ENCODE measurements at regions not wholly inside any gene's neighbourhood (a gene's known extent, or its start where the extent isn't known, plus 50 kb on each side); places are given as distances from the start of the nearest gene placed in this dataset.

DNA sequence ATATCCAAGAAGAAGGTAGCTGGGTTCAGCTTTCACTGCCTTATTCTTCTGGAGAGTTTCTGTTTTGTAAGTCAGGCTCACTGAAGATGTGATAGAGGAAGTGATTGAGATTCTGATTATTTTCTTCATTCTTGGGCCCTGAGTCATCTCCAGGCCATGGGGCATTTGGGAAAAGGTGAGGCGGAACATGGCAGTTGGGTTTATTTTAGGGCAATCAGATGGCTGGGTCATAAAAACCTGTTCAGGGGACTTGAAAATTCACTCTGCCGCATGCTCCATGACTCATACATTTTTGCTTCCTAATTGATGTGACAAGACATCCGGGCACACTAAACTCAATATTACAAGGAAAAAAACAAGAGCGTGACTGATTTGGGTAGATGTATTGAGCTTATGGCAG lies 265.7 kb upstream of the KLF4 start:
- peak; percentile 90 for DNase-seq (ENCODE audit: low spot score)

DNA sequence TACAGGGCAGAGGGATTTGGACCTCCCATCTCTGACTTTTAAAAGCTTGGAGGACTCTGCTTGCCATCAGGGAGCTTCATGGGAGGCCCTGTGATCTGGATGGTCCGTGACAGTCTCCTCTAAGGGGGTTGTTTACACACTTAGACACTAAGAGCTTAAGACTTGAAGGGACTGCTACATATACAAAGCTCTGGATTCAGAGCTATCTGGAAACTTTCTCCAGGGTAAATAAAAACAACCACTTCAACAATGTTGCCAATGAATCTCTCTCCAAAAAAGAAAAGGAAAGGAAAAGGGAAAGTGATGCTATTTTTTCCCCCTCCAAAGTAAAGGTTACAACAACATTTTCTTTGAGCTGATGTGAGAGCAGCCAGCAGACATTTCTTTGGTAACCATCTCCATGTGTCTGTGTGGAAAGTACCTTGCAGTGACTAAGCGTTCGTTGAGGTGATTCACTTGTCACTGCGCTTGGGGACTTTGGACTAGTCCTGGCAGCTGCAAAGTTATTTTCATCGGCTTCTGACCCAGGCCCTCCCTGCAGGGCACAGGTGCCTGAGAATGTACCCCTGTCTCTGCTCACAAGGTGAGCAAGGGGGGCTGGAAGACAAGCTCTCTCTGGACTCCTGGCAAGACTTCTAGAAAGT lies 262.1 kb upstream of the KLF4 start:
- peak; percentile 66 for DNase-seq (ENCODE audit: low spot score)

DNA sequence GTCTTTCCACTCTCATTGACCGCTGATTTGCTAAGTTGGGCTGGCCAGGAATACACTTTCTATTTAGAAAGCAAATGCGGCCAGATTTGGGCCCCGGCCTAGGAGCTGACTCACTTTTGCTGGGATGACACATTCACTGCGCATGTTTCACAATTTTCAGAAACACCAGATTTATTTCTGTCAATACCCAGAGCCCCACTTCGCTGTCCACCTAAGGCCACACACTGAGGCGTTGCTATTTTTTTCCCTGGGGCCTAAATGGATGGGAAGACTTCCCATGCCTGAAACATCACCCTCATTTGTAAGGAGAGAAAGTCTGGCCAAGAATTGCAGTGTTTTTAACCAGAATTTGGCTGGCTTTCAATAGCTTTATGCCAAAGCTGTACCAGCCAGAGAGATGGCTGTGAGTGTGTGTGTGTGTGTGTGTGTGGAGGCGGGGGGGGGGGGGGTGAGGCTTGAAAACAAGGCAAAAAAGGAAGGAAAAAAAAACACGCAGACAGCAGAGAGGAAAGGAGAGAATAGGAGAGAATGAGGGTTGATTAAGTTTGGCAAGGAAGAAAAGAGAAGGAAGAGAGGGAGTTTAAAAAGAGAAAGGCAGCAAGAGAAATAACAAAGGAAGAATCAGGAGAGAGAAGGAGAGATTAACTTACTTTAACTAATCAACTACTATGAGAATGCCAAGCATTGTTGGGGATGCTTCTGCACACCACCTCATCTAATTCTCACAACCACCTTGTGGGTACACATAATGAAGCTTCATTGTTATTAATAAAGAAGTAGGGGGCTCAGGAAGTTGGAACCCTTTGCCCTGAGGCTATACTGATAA lies 261.4 kb upstream of the KLF4 start:
- DNase-seq (ENCODE audit: low spot score) = peak; percentile 96

DNA sequence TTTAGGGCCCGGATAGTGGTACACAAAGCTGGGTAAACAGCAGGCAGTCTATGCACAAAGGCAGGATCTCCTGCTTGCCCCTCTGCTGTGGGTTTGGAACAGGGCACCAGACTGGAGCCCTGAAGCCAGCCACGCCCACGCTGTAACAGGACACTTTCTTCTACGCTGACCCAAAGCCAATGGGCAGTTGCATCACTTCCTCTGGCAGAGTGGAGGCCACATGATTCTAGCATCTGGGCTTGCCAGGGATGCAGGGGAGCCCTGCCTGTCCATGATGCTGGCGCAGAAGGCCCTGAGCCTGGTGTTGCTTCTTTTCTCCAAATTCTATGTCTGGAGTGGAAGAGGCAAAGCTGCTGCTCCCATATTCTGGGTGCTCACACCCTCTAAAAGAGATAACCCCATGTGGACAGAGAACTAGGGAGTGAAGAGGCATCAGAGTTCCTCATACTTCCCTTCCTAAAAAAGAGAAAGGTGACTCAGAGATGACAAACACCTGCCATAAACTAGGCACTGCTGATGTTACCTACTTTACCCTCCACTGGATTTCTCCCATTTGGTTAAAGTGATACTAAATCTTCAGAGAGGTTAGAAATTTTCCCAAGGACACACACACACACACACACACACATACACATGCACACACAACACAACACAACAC lies 260.3 kb upstream of the KLF4 start:
- peak; percentile 98 for DNase-seq (ENCODE audit: low spot score)

DNA sequence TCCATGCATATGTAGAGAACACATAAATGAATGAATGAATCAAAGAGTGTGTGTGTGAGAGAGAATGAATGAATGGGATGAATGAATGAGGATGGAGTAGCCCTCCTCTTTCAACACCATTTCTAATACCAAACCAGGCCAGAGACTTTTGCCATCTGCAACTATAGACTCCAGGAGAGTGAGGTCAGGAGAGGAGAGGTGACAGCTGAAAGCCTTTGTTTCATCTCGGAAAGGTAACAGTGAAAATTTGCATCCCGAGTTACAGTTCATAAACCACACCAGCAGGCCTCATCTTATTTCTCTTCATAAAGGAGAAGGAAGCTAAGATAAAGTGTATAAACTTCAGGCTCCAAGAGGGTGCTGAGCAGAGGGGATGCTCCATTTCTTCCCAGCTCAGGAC lies 255.3 kb upstream of the KLF4 start:
- DNase-seq (ENCODE audit: low spot score) = no peak

DNA sequence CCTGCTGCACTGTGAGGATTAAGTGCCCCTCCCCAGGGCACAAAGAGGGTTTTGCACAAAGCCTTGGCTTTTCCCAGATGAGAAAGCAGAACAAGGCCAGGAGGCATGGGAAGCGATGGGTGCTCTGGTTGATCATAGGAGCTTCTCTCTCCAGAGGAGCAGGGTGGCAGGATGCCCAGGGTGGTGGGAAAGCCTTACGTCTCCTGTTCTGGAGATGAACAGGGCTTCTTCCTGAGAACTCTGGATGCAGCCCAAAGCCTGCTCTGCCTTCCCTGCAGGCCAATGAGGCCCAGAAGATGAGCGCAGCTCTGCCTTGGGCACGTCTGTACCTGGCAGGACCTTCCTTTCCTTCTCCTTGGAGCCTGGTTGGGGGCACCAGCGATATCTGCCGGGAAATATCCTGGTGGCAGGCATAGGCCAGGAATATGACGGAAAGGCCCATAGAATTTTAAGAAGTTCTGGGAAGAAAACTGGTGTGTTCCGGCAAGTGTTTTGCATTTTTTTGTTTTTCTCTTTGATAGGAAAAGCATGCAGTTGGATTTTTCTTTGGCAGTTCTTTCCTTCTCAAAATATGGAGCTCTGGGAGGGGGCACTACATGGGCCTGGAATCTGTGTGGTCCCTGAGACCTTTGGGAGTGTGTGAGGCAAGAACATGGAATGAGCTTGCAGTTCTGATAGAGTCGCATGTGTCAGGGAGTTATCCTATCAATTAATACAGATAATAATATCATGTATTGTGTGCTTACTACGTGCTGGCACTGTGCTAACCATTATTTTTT lies 253.2 kb upstream of the KLF4 start:
- DNase-seq (ENCODE audit: low spot score) = no peak

DNA sequence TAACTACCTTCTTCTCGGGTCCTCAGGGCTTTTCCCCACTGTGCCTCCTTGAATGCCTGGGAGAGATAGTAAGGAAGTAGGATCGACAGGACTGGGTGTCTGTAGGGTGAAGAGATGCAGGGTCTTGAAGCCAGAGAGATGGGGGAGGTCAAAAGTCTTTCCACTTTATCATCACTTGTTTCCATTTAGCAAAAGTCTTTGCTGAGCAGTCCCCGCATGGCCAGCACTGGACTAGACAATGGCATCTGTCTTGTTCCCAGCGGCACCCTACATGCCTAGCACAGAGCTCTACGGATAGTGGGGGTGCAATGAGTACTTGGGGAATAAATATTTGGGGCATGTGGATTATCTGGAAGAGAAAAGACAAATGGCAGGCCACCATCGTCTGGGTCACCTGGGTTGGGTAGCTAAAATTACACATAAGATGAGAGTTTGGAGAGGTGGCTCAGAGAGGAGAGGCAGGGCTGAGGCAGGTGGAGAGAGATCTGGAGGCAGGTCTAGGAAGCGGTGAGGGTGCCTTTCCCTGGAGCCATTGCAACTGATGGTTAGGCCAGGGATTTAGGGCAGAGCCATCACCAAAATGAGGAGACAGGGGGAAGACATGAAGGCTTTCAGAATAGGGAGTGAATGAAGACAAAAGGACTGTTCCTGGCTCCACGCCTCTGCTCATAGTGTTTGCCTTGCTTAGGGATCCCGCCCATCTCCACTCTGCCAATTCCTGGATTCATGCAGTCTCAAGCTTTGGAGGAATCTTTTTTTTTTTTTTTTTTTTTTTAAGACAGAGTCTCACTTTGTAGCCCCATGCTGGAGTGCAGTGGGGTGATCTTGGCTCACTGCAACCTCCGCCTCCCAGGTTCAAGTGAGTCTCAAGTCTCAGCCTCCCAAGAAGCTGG lies 250.8 kb upstream of the KLF4 start:
- no peak for DNase-seq (ENCODE audit: low spot score)

DNA sequence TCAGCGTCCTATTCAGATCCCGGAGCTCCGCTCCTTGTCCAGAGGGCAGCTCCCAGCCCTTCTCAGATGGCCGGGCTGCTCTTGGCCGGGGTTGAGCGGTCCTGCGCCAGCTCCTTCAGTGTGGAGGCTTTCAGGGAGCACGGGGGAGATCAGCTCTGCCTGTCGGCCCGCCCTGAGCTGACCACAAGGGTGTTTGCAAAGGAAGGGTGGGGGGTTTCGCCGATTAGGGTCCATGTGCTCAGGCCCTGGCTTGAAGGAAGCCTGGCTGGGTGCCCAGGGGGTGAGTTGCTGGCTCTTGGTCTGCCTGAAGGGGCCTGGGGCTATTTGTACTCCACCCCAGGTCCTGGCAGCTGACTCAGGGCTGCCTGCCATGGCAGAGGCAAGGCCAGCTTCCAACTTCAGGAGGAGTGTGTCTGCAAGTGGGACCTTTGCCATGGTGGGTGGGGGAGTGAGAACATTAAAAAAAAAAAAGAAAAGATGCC lies 250.1 kb upstream of the KLF4 start:
- DNase-seq (ENCODE audit: low spot score) = peak; percentile 42

DNA sequence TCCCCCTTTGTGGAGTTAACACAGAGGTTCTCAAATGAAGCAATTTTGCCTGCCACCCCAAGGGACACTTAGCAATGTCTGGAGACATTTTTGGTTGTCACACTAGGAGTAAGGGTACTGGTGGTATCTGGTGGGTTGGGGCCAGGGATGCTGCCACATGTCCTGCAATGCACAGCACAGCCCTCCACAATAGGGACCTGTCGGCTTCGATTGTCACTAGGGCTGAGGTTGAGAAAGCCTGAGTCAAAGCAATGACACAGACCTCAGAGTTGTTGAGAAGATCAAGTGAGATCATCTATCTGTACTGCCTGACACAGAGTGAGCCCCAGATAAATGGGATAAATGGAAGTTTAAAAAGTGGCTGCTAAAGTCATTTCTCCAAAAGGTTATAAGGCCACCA lies 249.2 kb upstream of the KLF4 start:
- no peak for DNase-seq (ENCODE audit: low spot score)

DNA sequence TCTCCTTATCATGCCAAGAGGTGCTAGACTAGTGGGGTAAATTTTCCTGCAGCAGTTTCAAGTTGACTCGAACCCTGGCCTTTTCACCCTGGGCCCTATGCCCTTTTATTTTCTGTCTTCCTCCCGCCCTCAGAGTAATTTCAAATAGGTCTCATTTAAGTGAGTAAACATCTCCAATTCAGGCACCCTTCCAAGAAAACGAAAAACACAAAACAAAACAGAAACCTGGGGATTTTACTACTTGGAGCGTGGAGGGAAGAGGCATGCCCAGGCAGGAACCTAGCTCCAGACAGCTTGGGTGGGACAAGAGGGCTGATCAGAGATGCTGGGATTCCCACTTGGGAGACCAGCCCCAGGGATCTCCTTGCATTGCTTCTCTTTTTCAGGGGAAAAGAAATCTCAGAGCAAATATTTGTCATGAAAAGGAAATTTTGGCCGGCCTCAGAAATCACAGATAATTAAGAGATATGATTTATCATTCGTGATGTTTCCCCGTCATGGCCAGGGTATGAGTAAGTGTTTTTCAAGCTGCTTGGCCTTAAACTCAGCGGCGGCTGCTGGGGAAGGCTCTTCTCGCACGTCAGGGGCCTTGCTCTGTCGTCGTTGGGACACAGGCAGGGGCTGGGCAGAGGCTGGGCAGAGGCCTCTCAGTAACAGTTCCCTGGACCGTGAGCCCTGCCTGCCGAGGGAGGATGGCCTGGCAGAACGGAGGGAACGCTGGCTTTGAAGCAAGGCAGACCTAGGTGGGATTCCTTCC lies 248.6 kb upstream of the KLF4 start:
- DNase-seq (ENCODE audit: low spot score) = peak; percentile 76

DNA sequence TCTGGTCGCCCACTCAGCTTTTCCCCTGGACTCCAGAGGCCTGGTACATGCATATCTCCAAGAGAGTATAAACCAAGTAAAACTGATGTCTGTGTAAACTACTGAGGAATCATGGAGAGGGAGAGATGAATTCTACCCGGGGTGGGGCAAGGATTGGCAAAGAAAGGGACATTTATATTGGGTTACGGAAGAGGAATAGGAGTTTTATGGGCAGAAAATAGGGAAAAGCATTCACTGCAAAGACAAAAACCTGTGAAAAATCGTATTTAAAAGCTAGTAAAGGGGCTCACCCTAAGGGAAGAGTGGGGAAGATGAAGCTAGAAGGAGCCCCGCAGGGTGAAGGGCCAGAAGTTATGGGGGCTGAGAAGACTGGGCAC lies 248.0 kb upstream of the KLF4 start:
- no peak for DNase-seq (ENCODE audit: low spot score)

DNA sequence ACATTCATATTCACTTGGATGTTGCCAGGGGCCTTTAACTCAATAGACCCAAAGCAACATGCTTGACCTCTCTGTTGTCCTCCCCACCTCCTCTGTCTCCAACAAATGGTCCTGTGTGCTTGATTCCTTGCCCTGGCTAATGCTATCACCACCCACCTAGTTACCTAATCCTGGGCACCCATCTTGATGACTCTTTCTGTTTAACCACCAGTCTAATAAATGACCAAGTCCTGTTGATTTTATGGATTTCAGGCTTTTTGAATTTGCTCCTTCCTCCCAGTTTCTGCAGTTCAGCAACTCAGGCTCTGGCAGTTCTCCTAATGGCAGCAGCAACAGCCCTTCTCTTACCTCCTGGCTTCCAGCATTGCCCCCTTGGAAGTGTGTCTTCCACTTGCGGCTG lies 246.3 kb upstream of the KLF4 start:
- DNase-seq (ENCODE audit: low spot score) = no peak

DNA sequence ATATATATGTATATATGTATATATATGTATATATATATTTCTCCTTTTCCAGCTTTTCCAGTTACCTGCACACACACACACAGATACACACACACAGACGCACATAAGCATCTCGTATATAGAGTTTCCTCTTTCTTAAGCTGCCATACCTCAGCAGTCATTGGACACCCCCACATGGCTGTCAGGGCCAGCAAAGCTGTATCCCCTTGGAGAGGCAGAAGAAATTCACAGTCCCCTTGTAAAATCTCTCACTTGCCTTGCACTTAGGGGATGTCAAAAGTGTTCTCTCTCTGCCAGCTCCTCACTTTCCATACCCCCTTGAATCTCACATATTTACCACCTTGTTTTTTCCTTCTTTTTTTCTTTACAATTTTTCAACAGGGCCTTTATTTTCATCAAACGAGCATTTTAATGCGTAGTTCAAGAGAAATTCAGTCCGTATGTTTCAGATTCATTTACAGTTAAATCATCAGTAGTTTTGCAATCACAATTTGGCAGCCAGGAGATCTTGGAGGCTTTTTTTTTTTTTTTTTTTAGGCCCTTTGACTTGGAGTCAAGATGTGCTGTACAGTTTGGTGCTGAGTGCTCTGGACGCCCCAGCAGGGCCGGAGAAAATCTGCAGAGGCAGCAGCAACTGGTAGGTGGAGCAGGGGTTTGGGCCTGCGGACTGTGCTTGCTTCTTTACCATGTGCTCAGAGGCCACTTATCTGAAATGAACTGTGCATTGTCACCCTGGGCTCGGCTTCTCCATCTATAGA lies 244.9 kb upstream of the KLF4 start:
- DNase-seq (ENCODE audit: low spot score) = peak; percentile 38

DNA sequence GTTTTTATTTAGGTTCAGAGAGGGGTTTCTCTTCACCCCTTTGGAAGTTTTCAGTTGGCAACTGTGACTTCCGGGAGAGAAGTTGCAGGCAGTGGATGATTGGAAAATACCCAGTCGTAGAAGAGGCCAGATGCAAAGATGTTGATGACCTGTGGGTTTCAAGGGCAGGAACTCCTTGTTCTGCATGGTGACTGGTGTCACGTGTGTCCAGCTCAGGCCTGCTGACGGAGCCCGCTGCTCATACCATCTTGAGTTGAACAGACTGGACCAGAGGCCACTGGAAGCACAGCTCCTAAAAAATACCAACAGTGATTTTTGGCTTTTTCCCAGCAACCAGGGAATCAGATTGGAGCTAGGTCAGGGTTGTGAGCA lies 243.9 kb upstream of the KLF4 start:
- DNase-seq (ENCODE audit: low spot score) = peak; percentile 52

DNA sequence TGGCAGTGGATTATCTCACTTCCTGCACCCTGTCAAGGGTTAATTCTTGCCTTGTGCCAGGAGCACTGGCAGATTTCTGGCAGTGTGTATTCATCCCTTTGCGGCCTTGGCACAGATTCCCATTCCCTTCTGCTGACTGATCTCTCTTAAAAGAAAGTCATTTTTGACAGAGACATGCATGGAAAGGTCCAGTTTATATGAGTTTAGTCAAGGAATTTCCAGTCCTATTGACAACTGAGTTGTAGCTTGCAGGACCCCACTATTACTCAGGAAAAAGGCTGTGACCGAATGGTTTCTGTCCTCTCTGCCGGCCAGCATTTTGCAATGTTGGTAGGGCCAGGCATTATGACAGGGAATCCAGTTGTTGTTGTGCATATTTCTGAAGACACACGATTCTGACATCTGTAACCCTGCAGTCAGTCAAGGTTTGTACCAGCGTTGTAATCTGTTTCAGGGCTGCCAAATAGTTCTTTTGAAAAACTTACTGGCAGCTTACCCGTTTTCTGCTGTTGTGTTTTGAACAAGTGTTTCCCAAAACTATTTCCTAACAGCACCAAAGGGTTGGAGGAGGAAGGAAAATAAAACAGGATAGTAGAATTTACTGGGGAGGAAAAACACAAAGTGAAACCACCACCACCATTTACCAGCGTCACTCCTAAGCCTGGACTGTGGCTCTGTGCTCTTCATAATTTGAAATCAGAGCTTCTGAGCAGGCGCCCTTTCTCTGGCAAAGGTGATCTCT lies 243.4 kb upstream of the KLF4 start:
- DNase-seq (ENCODE audit: low spot score) = peak; percentile 73

DNA sequence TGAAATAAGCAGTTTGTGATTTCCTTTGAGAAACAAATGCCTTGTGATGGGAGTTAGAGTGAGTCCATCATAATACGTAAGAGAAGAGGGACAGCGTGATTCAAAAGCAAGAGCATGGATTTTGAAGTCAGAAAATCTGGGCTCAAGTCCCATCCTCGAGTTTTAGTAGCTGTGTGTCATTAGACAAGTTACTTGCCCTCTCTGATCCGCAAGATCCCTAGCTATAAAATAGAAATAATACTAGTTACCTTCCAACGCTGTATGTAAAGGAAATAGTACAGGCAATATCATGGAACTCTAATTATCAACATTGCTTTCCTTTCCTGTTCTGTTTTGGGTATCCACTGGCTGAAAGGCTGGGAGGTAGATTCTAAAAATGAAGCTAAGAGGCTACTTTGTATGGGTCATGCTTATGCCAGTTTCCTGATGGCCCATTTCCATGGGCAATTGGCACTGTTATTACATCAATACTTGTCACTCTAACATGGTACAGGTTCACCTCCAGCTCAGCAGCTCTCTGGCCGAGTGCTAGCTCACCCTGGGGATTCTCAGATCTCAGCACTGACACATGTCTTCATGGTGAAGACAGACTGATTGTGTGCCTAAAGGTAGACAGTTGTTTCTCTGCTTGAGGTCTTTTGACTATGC lies 241.7 kb upstream of the KLF4 start:
- DNase-seq (ENCODE audit: low spot score) = no peak

DNA sequence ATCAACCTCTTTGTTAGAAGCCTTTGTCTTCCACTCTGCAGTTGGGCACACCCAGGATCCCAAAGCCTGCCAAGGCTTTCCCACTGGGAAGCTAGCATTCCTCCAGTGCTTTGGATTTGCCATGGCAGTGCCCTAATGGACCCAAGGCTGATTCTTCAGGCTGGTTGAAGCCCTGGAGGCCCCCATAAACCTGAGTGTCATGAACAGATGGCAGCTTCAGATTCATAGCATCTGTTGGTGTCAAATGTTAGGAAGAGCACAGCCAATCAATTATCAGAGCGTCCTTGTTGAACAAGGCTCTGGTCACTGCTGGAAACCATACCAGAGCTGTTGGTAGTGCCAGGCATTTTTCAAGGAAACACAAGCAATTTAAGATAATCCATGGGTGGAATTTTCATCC lies 241.1 kb upstream of the KLF4 start:
- DNase-seq (ENCODE audit: low spot score) = no peak

DNA sequence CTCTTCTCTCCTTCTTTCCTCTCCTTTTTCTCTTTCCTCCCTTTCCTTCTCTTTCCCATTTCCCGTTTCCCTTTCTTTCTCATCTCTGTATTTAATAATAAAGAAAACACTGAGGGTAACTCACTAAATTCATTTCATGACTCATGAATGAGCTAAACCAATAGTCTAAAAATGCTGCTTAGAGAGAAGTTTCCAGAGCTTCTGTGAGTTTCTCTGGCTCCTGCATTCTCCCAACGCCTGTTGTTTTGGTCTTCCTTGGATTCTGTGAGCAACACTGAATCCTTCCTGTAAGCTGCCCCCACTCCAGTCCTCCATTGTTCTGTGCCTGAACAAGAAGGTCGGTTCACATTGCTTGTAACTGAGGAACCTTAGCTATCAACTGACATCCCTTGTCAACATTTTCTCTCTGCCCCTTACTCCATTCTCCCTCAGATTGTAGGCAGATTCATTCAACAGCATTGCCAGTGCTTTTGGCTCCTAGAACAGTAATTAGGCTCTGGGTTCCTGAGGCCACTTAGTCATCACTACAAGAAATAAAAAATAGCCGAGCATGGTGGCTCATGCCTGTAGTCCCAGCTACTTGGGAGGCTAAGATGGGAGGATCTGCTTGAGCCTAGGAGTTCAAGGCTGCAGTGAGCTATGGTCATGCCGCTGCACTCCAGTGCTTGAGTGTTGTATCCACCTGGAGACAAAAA lies 237.7 kb upstream of the KLF4 start:
- DNase-seq (ENCODE audit: low spot score) = no peak

Measured in H4 (cell line).